ENCODE measurements at regions not wholly inside any gene's neighbourhood (a gene's known extent, or its start where the extent isn't known, plus 50 kb on each side); places are given as distances from the start of the nearest gene placed in this dataset.
A peak's percentile ranks its signal among the peaks of the same experiment; 100 is the strongest.
"Not testable (repeated sequence)": the region's sequence is repeated elsewhere in the genome, so short reads cannot be mapped to it uniquely, and the experiment has no call there.

DNA sequence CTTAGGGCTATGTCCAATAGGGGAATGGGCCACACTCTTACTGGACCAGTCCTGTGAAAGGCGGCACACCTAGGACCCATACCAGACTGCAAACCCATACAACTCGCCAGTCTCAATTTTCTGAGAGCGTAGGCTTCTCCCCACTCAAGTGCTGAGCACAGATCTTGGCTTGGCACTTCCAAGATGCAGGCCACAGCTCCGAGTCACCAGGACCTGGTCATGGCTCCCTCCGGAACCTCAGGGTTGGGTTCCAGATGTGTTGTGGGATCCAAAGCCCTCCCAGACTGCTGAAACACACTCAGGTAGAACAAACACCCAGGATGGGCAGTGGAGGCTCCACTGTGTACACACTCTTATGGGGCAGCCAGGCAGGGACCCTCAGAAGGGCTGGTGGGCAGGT is 103.3 kb downstream of the TMEM144 start:
- no peak for DNase-seq (ENCODE audit: low read depth)

- DNase-seq (ENCODE audit: low read depth): peak; percentile 44
These were observed 104.6 kb downstream of the TMEM144 start for GRCh38 chr4:158314756-158315487.

DNA sequence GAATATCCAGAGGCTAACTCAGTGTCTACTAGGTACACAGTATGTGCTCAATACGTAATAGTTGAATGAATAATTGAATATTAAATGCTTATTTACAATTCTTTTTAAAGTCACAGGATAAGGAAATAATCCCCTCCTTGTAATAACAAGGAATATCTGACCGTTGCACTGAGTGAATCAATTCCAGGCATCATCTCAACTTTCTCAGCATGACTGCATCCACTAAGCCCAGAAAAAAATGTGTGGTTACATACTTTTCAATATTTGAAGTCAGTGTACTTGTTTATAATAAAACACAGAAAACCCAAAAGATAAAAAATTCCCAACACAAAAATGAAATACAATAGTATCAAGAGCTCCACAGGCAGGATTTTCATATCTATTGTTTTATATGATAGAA is 105.4 kb downstream of the TMEM144 start:
- DNase-seq (ENCODE audit: low read depth): no peak

DNA sequence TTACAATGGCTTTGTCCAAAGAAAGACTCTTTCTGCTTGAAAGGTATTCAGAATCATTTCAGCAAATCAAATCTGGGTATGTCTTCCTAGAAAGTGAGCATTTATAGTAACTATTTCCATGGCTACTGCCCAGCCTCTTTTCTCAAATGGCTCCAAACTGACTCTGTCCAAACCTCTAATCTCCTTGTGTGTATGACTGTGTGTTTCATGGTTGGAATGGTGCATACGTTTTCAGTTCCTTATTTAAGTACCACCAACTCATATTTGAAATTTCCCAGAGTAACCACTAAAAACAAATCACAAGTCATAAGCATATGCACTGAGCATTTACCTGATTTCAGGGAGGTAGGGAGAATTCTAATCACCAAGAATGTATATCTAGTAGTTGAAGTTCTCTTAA is 106.0 kb downstream of the TMEM144 start:
- DNase-seq (ENCODE audit: low read depth): no peak

- DNase-seq (ENCODE audit: low read depth): no peak
These were observed 109.6 kb downstream of the TMEM144 start for GRCh38 chr4:158319880-158320279.

GRCh38 chr4:158322109-158322508 is 111.8 kb downstream of the TMEM144 start:
- no peak for DNase-seq (ENCODE audit: low read depth)

DNA sequence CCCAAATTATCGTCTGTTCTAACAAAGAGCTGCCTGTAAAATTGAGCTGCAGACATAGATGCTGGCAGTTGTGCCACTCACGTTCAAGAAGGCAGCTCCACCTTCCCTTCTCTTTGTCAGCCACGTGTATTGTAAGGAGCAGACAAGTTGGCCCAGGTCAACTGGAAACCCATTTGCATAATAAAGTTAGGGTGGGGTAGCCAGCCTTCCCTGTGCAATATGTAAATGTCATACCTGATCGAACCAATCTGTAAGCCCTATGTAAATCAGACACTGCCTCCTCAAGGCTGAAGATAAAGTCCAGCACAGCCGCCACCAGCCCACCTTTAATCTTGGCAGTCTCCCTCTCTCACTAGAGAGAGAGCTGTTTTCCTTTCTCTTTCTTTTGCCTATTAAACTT is 117.2 kb downstream of the TMEM144 start:
- peak; percentile 12 for DNase-seq (ENCODE audit: low read depth)

- no peak for DNase-seq (ENCODE audit: low read depth)
These were observed 121.6 kb downstream of the TMEM144 start for GRCh38 chr4:158331863-158332262.

DNA sequence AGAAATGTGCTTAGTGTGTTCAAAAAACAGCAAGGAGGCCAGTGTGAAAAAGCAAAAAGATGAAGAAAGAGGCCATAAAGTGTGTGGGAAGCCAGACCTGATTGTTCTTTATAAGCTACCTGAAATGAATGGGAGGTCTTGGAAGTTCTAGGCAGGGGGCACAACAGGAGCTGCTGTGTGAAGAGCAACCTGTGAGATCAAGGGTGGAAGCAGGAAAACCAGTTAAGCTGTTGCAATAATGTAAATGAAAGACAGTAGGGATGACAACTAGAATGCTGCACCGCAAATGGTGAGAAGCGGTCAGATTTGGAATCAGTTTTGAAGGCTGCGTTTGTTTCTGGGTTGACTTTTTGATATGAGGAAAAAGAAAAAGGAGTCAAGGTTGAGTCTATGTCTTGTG is 123.5 kb downstream of the TMEM144 start:
- no peak for DNase-seq (ENCODE audit: low read depth)

- DNase-seq (ENCODE audit: low read depth): no peak
These were observed 131.6 kb downstream of the TMEM144 start for GRCh38 chr4:158341896-158342295.

DNA sequence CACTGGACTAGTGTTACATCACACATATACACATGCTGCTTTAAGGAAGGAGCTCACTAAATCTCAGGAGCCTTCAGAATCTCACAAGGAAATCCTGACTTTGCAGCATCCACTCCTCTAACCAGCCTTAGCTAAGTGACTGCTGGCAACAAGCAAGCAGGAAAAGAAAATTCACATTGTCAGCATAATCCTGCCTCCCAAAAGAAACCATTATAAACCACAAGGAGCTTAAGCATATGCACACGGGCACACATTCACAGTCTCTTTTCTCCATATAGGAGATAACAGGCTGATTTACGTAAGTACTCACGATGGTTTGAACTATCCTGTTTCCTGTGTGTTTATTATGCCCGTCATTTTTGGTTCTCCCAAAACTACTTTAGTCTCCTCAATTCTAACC is 136.3 kb downstream of the TMEM144 start:
- DNase-seq (ENCODE audit: low read depth): no peak

DNA sequence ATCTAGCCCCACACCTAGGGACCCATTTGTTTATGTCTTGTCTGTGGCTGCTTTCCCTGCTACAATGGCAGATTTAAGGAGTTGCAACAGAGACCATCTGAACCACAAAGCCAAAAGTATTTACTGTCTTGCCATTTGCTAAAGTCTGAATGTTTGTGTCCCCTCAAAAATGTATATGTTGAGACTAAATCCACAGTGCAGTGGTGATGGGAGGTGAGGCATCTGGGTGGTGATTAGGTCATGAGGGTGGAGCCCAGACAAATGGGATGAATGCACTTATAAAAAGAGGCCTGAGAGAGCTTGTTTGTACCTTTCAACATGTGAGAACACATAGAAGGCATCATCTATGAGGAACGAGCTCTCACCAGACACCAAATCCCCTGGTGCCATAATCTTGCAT is 137.3 kb downstream of the TMEM144 start:
- no peak for DNase-seq (ENCODE audit: low read depth)

GRCh38 chr4:158350161-158350560 is 139.9 kb downstream of the TMEM144 start:
- no peak for DNase-seq (ENCODE audit: low read depth)

GRCh38 chr4:158353541-158354304 is 143.4 kb downstream of the TMEM144 start:
- no peak for DNase-seq (ENCODE audit: low read depth)

GRCh38 chr4:158356301-158356700 is 146.0 kb downstream of the TMEM144 start:
- no peak for DNase-seq (ENCODE audit: low read depth)

GRCh38 chr4:158367932-158368441 is 153.7 kb upstream of the RXFP1 start:
- not testable (repeated sequence) for DNase-seq (ENCODE audit: low read depth)

DNA sequence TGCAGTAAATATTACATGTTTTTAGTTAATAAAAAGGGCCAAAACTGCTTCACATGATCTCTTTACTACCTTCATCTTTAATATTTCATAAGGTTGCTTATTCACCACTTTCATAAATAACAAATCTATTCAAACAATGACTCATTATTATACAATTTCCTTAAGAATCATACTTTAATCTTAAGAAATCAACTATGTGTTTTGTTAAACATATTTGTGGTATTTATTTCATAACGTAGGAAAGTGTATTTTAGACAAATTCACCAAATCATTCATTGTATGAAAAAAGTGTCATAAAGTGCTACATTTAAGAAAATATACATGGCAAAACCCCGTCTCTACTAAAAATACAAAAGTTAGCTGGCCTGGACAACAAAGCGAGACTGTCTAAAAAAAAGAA is 150.5 kb upstream of the RXFP1 start:
- no peak for DNase-seq (ENCODE audit: low read depth)

GRCh38 chr4:158374318-158374717 is 147.4 kb upstream of the RXFP1 start:
- no peak for DNase-seq (ENCODE audit: low read depth)

- DNase-seq (ENCODE audit: low read depth): no peak
These were observed 145.4 kb upstream of the RXFP1 start for GRCh38 chr4:158376106-158376840.

DNA sequence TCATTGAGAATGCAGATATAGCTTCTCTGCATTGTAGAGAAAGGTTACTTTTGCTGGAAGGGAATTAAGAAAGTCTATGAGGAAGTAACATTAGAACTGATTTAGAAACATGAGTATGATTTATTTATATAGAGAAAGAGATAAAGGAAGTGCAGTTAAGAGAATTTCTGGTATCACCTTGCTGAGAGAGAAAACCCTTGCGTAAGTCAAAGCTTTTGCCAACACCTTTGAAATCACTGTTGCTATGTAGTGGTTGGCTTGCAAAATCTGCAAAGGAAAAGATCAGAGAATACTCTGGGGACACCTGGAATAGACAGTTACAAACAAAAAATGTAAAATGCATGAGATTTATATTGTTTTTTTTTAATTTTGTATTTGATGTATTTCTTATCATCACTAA is 137.3 kb upstream of the RXFP1 start:
- no peak for DNase-seq (ENCODE audit: low read depth)

- DNase-seq (ENCODE audit: low read depth): no peak
These were observed 126.3 kb upstream of the RXFP1 start for GRCh38 chr4:158395343-158395742.

DNA sequence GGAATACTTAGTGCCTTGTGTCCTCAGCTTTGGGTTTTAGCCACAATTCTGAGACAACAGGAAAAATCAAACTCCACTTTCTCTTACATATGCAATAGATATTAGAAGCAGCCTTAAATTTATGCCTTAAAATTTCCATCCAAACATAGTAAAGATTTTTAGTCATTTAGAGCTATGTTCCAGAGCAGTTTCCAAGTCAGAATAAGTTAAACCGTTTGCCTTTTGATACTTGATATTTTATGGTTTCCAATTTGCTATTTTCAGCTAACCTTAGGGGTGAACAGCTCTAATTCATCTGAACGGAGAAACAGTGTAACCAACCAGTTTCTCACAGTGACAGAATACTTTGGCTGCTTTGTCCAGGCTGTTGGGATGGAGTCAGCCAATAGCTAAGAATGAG is 125.8 kb upstream of the RXFP1 start:
- no peak for DNase-seq (ENCODE audit: low read depth)

DNA sequence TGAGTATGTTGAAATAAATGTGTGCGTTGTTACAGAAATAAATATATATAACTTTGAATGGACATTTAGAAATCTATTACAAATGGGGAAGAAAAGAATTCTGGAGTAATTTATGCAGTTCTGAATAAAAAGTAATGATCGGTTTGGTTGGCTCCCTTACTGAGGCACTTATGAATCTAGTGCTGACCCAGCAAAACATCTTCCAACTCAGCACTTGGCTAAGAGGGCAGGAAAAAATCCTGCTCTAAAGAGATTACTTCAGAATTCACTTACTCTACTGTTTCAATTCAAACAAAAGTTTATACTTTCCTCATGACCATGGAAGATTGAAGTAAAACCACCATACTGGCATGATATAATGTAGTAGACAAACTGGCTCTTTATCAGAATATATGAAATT is 123.9 kb upstream of the RXFP1 start:
- no peak for DNase-seq (ENCODE audit: low read depth)

Data from Daoy (cell line).